Right lung (tissue), 2 donors: ENCODE measurements at regions not wholly inside any gene's neighbourhood (a gene's known extent, or its start where the extent isn't known, plus 50 kb on each side); places are given as distances from the start of the nearest gene placed in this dataset.

Experiments used
- DNase-seq, 2 donors: peaks; one replicate each; pipeline ENCODE4 v3.0.0-alpha.2; 2013

DNA sequence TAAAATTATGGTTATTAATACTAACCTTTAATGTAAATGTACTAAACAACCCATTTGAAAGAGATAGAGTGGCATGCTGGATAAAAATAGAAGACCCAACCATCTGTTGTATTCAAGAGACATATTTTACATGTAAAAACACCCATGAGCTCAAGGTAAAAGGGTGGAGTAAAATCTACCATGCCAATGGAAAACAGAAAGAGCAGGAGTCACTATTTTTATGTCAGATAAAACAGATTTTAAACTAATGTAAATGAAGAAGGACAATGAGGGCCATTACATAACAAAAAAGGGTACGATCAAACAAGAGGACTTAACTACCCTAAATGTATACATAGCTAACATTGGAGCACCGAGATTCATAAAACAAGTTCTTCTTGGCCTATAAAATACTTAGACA, 66.3 kb downstream of the ITM2A start:
- no peak for DNase-seq

DNA sequence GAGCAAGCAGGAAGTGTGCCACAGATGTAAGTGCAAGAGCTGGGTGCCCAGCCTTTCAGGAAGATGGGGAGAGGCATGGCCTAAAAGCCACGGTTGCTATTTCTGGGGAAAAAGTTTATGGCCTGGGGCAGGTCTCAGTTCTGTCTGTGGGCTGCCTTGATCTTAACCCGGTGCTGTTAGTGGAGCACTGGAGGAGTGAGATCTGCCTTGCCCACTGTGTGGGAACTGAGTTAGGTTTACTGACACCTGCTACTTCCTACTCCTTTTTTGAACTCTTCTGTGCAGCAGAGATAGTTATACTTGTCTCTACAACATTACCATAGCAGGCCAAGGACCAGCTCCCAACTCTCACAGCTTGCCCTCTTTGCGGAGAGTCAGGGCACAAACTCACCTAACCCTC, 76.5 kb downstream of the ITM2A start:
- no peak for DNase-seq

GRCh38 chrX:79288733-79289132, 78.4 kb downstream of the ITM2A start:
- DNase-seq = no peak

- DNase-seq = no peak
Measured at GRCh38 chrX:79287724-79288123, 79.4 kb downstream of the ITM2A start.

DNA sequence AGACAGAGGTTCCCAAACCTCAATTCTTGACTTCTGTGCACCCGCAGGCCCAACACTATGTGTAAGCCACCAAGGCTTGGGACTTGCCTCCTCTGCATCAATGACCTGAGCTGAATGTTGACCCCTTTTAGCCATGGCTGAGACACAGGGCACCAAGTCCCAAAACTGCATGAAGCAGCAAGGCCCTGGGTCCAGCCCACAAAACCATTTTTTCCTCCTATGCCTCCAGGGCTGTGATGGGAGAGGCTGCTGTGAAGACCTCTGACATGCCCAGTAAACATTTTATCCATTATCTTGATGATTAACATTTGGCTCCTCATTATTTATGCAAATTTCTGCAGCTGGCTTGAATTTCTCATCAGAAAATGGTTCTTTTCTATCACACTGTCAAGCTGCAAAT, 85.4 kb downstream of the ITM2A start:
- no peak for DNase-seq

DNA sequence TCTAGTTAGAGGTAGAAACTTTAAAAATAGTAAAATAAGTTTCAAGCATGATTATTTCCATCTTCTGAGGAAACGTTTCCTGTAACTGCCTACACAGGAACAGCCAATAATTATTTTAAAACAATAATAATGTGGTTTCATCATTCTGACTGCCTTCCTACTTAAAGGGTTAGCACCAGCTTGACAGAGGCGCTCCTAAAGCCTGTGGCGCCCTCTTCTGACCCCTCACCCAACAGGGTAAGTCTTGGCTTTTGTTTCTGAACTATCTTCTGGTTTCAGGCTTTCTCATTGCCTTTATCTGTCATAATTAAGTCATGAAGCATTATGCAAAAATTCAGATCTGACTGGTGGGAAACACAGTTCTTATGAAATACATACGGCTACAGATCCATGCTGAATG, 96.7 kb downstream of the ITM2A start:
- DNase-seq = peak in 1 of 2 donors; percentile 0

- no peak for DNase-seq
Measured at GRCh38 chrX:79268788-79269187, 98.3 kb downstream of the ITM2A start.

- no peak for DNase-seq
Measured at GRCh38 chrX:79266702-79267101, 100.4 kb downstream of the ITM2A start.

- DNase-seq = no peak
Measured at GRCh38 chrX:79263550-79263949, 103.6 kb downstream of the ITM2A start.

DNA sequence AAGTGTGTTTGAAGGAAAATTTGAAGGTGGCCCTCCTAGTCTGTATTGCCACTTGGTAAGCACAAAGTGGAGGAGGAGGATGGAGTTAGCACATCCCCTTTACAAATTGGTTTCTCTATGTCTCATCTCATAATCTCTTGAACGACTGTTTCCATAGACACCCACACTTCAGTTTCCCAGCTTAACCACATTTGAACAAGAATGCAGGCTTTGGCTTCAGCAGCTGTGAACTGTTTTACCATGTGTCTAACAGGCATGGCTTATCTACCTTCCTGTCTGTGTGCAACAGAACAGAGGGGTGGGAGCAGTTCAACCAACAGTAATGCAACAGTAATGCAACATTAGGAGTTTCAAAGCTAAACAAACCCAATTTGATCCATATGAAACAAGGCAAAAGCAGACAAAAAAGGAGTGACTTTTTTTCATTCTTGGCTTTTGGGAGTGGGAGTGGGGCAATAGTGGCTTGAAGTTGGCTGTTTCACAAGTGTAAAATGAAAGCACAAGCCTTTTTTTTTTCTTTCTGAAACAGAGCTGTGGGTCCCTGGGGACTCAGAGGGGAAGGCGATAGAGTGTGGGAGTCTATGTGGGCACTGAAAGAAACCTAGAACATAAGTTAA, 108.0 kb downstream of the ITM2A start:
- DNase-seq = no peak

- DNase-seq = no peak
Measured at GRCh38 chrX:79243691-79244090, 99.2 kb downstream of the GPR174 start.

- no peak for DNase-seq
Measured at GRCh38 chrX:79235899-79236298, 91.4 kb downstream of the GPR174 start.

DNA sequence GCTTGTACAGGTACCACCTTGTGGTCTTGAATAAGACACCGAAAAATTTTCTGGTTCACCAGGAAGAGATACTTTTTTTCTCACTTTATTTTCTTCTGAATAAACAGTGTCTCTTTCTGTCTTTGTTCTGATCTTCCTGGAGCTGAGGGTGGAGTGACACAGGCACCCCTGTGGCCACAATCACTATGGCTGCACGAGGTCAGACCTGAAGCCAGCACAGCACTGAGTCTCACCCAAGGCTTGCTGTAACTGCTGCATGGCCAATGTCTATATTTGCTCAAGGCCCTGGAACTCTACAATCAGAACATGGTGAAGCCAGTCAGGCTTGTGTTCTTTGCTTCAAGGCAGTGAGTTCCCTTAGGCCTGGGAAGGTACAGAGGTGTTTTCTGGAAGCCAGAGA, 87.2 kb downstream of the GPR174 start:
- DNase-seq = no peak
